ENCODE measurements at regions not wholly inside any gene's neighbourhood (a gene's known extent, or its start where the extent isn't known, plus 50 kb on each side); places are given as distances from the start of the nearest gene placed in this dataset.

DNA sequence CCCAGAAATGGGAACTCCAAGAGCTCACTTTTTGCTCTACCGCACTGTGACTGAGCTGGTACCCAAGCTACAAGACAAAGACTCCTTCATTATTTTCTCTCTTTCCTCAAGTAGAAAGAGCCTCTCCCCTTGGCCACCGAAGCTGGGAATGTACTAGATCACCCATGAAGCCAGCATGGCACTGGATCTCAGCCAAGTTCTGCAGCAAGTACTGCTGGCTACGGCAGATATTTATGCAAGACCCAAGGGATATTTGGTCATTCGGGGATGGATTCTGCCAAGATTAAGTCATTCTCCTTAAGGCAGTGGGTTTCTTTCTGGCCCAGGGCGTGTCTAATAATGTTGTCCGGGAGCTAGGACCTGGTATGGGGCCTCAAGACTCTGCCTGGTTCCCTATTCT is 633.5 kb downstream of the SLITRK1 start:
- TF ChIP-seq CTCF (IDR thresholded peaks at IDR 0.05; ENCODE audit: borderline replicate concordance, extremely low read depth, insufficient read depth): no peak
- H3K27me3 ChIP-seq (ENCODE audit: control insufficient read depth, insufficient read depth, low read length): no peaks in the 10 kb centered on the region
- intact Hi-C loops (cut with DNase I): no loop called here
- no peaks in the 10 kb centered on the region for H3K4me1 ChIP-seq (ENCODE audit: control insufficient read depth in 2 of 3, insufficient read depth in 2 of 3, low read depth in 1 of 3, low read length in 3 of 3)
- H3K9me3 ChIP-seq (ENCODE audit: control insufficient read depth in 2 of 3, insufficient read depth in 1 of 3, low read length in 3 of 3): peaks cover 0 to 4% (median 0%) of the 10 kb centered on the region in 3 donors
- DNase-seq (no peak), FAIRE-seq (no peak)
- H3K36me3 ChIP-seq (ENCODE audit: control insufficient read depth in 2 of 3, insufficient read depth in 3 of 3, low read length in 3 of 3): no peaks in the 10 kb centered on the region
- no peak overlapping the region for H3K27ac ChIP-seq (ENCODE audit: low read depth in 2 of 2, low read length in 2 of 2)
- no peak overlapping the region for H3K4me3 ChIP-seq (ENCODE audit: low read length in 3 of 3)
- H3K9ac ChIP-seq (ENCODE audit: low read length in 3 of 3): no peak overlapping the region

- Histone ChIP-seq H3K36me3 (ENCODE audit: control insufficient read depth in 2 of 3, insufficient read depth in 3 of 3, low read length in 3 of 3) (no peaks in the 10 kb centered on the region), H3K9me3 (ENCODE audit: control insufficient read depth in 2 of 3, insufficient read depth in 1 of 3, low read length in 3 of 3) (no peaks in the 10 kb centered on the region), H3K4me1 (ENCODE audit: control insufficient read depth in 2 of 3, insufficient read depth in 2 of 3, low read depth in 1 of 3, low read length in 3 of 3) (no peaks in the 10 kb centered on the region), H3K4me3 (ENCODE audit: low read length in 3 of 3) (no peak overlapping the region), H3K27me3 (ENCODE audit: control insufficient read depth, insufficient read depth, low read length) (no peaks in the 10 kb centered on the region), H3K27ac (ENCODE audit: low read depth in 2 of 2, low read length in 2 of 2) (no peak overlapping the region), H3K9ac (ENCODE audit: low read length in 3 of 3) (no peak overlapping the region)
- DNase-seq (no peak), FAIRE-seq (no peak)
- no peak for TF ChIP-seq CTCF (IDR thresholded peaks at IDR 0.05; ENCODE audit: borderline replicate concordance, extremely low read depth, insufficient read depth)
- intact Hi-C loops (cut with DNase I): no loop called here
Measured at GRCh38 chr13:83232626-83233025, 649.6 kb downstream of the SLITRK1 start.

DNA sequence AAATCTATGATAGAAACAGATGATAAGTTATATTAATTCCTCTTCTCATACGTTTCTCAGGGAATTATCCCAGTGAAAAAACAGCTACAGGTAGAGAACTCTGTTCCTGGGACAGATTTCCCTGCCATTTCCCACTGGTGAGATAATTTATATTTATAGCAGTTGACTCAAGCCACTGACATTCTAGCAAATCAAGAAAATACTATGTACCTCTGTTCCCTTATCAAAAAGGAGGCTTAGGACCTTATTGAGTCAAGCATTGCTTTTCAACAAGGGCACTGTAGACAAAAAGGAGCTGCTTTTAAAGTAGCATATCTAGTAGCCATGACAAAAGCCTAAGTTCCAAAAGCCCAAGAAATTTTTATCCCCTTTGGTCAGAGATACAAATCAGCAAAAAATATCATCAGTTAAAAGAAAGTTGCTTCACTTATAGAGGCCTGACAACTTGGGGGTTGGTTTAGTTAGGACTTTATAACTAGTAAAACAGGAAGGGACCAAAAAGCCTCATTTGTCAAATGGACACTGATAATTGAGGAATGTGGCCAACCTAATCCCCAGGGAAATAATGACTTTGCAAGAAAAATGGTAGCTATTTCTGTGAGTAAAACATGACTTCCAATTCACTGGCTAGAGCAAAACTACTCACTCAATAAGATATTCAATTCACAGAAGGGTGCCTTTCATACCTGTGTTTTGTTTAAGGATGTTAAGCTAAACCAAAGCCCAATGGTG is 652.5 kb downstream of the SLITRK1 start:
- Histone ChIP-seq H3K27me3 (ENCODE audit: control insufficient read depth, insufficient read depth, low read length) (no peaks in the 10 kb centered on the region), H3K9ac (ENCODE audit: low read length in 3 of 3) (no peak overlapping the region), H3K4me3 (ENCODE audit: low read length in 3 of 3) (no peak overlapping the region), H3K4me1 (ENCODE audit: control insufficient read depth in 2 of 3, insufficient read depth in 2 of 3, low read depth in 1 of 3, low read length in 3 of 3) (no peaks in the 10 kb centered on the region), H3K9me3 (ENCODE audit: control insufficient read depth in 2 of 3, insufficient read depth in 1 of 3, low read length in 3 of 3) (no peaks in the 10 kb centered on the region), H3K27ac (ENCODE audit: low read depth in 2 of 2, low read length in 2 of 2) (no peak overlapping the region), H3K36me3 (ENCODE audit: control insufficient read depth in 2 of 3, insufficient read depth in 3 of 3, low read length in 3 of 3) (no peaks in the 10 kb centered on the region)
- no peak for TF ChIP-seq CTCF (IDR thresholded peaks at IDR 0.05; ENCODE audit: borderline replicate concordance, extremely low read depth, insufficient read depth)
- intact Hi-C loops (cut with DNase I): no loop called here
- FAIRE-seq (no peak), DNase-seq (peak in 1 of 5 donors; percentile 7)

DNA sequence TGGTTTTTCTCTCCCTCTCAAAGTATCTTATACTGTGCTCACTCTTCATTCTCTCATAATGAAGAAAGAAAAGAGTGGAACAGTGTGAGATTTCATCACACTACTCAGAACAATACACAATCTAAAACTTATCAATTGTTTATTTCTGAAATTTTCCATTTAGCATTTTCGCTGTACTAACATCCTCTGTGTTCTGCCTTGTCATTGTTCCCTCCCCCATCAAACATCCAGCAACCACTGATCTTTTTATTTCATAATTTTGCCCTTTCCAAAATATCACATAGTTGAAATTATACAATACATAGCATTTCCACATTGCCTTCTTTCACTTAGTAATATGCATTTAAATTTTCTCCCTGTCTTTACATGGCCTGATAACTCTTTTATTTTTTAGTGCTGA is 658.7 kb downstream of the SLITRK1 start:
- Histone ChIP-seq H3K9ac (ENCODE audit: low read length in 3 of 3) (no peak overlapping the region), H3K27me3 (ENCODE audit: control insufficient read depth, insufficient read depth, low read length) (no peaks in the 10 kb centered on the region), H3K4me1 (ENCODE audit: control insufficient read depth in 2 of 3, insufficient read depth in 2 of 3, low read depth in 1 of 3, low read length in 3 of 3) (no peaks in the 10 kb centered on the region), H3K4me3 (ENCODE audit: low read length in 3 of 3) (no peak overlapping the region), H3K9me3 (ENCODE audit: control insufficient read depth in 2 of 3, insufficient read depth in 1 of 3, low read length in 3 of 3) (no peaks in the 10 kb centered on the region), H3K36me3 (ENCODE audit: control insufficient read depth in 2 of 3, insufficient read depth in 3 of 3, low read length in 3 of 3) (no peaks in the 10 kb centered on the region), H3K27ac (ENCODE audit: low read depth in 2 of 2, low read length in 2 of 2) (no peak overlapping the region)
- FAIRE-seq: no peak
- TF ChIP-seq CTCF (IDR thresholded peaks at IDR 0.05; ENCODE audit: borderline replicate concordance, extremely low read depth, insufficient read depth): no peak
- intact Hi-C loops (cut with DNase I): no loop called here
- DNase-seq: no peak
